CD4-positive, alpha-beta T cell (primary cell): ENCODE measurements at regions not wholly inside any gene's neighbourhood (a gene's known extent, or its start where the extent isn't known, plus 50 kb on each side); places are given as distances from the start of the nearest gene placed in this dataset.

ENCODE experiments used
- ATAC-seq: fragments of 200-7000 bp; cut with Tn5 transposase; one replicate; pipeline ENCODE4 v1.10.0; 2022; ENCODE audit warnings: mild to moderate bottlenecking; ENCODE audit not compliant: poor library complexity
- CTCF ChIA-PET: fragments of 350-600 bp; sonication (Branson Sonifier 250); formaldehyde crosslinking; loops from one replicate; lab custom pipeline; 2021; ENCODE audit warnings: antibody characterized with exemption, inconsistent platforms; lab: Charles Lee
- POLR2A ChIA-PET: fragments of 350-600 bp; sonication (Branson Sonifier 250); formaldehyde crosslinking; loops from one replicate; lab custom pipeline; 2021; ENCODE audit warnings: antibody characterized with exemption, inconsistent platforms; lab: Charles Lee
- DNase-seq, 14 experiments: peaks; one replicate each; pipeline ENCODE4 v3.0.0-alpha.2; 2013 to 2020; ENCODE audit warnings: mixed read lengths in 2 of 14
- H3K27ac ChIP-seq, 2 donors: one replicate each; pipeline versions ENCODE4 v1.5.1 to v1.7.0; 2013; ENCODE audit warnings: low read length in 2 of 2, low read depth in 1 of 2, mild to moderate bottlenecking in 1 of 2
- H3K27me3 ChIP-seq, 2 experiments: 1 replicate in 1 of 2; 2 replicates in 1 of 2; pipeline versions ENCODE4 v1.6.1 to v1.7.0; 2013; ENCODE audit warnings: low read length in 2 of 2, control low read depth in 1 of 2, mild to moderate bottlenecking in 1 of 2, moderate library complexity in 1 of 2; ENCODE audit not compliant: insufficient read depth in 2 of 2, control insufficient read depth in 1 of 2
- H3K36me3 ChIP-seq: one replicate; pipeline ENCODE4 v1.6.1; 2013; ENCODE audit warnings: low read length, control low read depth; ENCODE audit not compliant: insufficient read depth
- H3K4me1 ChIP-seq: one replicate; pipeline ENCODE4 v1.6.1; 2013; ENCODE audit warnings: low read length, control low read depth; ENCODE audit not compliant: insufficient read depth
- H3K4me3 ChIP-seq: one replicate; pipeline ENCODE4 v1.5.1; 2013; ENCODE audit warnings: mild to moderate bottlenecking, low read length, moderate library complexity
- H3K9me3 ChIP-seq, 2 experiments: 1 replicate in 1 of 2; 2 replicates in 1 of 2; pipeline versions ENCODE4 v1.6.1 to v1.7.0; 2013; ENCODE audit warnings: low read length in 2 of 2, mild to moderate bottlenecking in 2 of 2, control low read depth in 1 of 2, moderate library complexity in 1 of 2; ENCODE audit not compliant: control insufficient read depth in 1 of 2, insufficient read depth in 1 of 2
- H3K27ac Mint-ChIP-seq: one replicate; pipeline ENCODE4 v1.8.0; 2020; ENCODE audit warnings: mixed read lengths
- H3K27me3 Mint-ChIP-seq: one replicate; pipeline ENCODE4 v1.8.0; 2021; ENCODE audit warnings: mixed read lengths
- H3K36me3 Mint-ChIP-seq: one replicate; pipeline ENCODE4 v1.8.0; 2021; ENCODE audit warnings: low read depth, mixed read lengths
- H3K4me1 Mint-ChIP-seq: one replicate; pipeline ENCODE4 v1.8.0; 2021; ENCODE audit warnings: low read depth, mixed read lengths
- H3K4me3 Mint-ChIP-seq: one replicate; pipeline ENCODE4 v1.8.0; 2020; ENCODE audit warnings: mild to moderate bottlenecking, mixed read lengths
- H3K9me3 Mint-ChIP-seq: one replicate; pipeline ENCODE4 v1.8.0; 2020; ENCODE audit warnings: mixed read lengths
- intact Hi-C, 2 experiments: fragments of 100-400 bp; cut with DNase I in 1 of 2; cut with micrococcal nuclease in 1 of 2; formaldehyde crosslinking; loops; one replicate each; pipeline versions ENCODE4 v1.15.1 to v1.9.0; 2023 to 2025; cut with DNase I, micrococcal nuclease
- TF ChIP-seq, protein P1 (sequence below): fragments of 200-600 bp; IDR thresholded peaks from one replicate; pipeline ENCODE4 v1.8.0; 2022; ENCODE audit warnings: antibody characterized with exemption, mild to moderate bottlenecking

DNA sequence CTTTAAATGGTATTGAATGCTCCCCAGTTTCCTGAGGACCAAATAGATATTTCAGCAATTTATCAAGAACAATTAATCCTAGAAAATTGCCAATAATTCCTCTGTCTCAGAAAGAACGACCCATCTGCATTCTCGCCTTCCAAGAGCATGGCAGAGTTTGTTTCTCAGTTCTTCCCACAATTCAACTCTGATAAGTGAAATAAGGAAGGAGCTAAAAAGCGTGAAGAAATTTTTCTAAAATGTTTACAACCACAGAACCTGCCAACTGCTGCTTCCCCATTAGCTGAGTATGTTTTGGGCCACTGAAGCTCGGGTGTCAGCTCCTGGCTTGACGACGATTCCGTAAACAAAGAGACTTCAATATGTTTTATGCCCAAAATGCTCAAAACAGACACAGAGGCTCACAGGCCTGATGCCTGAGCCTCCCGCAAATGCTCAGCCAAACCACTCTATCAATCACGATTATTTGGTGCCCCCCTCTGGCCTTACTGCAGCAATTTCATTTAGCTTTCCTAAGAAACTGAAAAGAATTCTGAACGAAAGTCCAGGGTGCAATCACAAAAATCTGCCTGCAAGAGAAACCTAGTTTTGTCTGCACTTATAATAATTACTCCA, 259.2 kb upstream of the CCDC54 start:
- peaks cover 0 to 3% of the 10 kb centered on the region in 2 experiments for H3K9me3 ChIP-seq
- ChIA-PET POLR2A (no interaction called here), CTCF (no interaction called here)
- DNase-seq (peak in 1 of 14 experiments; percentile 1), ATAC-seq (no peak)
- no peaks in the 10 kb centered on the region for H3K27me3 ChIP-seq
- intact Hi-C loops, result no loop called here
- Mint-ChIP-seq H3K9me3 (no peaks in the 10 kb centered on the region), H3K4me3 (no peak overlapping the region), H3K27ac (no peak overlapping the region), H3K27me3 (peaks cover 16% of the 10 kb centered on the region), H3K4me1 (no peaks in the 10 kb centered on the region), H3K36me3 (no peaks in the 10 kb centered on the region)
- H3K4me3 ChIP-seq, result no peak overlapping the region
- H3K4me1 ChIP-seq, result no peaks in the 10 kb centered on the region
- no peak overlapping the region for H3K27ac ChIP-seq
- H3K36me3 ChIP-seq, result no peaks in the 10 kb centered on the region
- TF ChIP-seq, protein P1, sequence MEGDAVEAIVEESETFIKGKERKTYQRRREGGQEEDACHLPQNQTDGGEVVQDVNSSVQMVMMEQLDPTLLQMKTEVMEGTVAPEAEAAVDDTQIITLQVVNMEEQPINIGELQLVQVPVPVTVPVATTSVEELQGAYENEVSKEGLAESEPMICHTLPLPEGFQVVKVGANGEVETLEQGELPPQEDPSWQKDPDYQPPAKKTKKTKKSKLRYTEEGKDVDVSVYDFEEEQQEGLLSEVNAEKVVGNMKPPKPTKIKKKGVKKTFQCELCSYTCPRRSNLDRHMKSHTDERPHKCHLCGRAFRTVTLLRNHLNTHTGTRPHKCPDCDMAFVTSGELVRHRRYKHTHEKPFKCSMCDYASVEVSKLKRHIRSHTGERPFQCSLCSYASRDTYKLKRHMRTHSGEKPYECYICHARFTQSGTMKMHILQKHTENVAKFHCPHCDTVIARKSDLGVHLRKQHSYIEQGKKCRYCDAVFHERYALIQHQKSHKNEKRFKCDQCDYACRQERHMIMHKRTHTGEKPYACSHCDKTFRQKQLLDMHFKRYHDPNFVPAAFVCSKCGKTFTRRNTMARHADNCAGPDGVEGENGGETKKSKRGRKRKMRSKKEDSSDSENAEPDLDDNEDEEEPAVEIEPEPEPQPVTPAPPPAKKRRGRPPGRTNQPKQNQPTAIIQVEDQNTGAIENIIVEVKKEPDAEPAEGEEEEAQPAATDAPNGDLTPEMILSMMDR, result no peak

DNA sequence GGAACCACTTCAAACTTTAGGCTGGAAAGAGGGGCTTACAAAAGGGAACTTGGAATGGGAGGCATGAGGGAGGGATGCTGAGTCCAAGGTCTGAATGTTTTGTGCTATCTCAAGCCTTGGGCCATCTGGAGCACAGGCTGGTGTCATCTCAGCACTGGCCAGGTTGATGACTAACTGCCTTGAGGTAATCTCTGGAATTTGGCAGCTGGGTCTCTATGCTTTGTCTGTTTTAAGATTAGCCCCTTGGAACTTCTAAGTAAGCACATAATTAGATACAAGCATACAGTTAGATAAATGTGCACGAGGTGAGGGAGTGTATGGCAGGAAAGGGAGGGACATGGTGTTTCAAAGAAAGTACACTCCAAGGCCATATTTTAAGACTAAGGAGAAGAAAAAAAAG, 252.4 kb upstream of the CCDC54 start:
- Histone ChIP-seq H3K27me3 (no peaks in the 10 kb centered on the region), H3K4me1 (no peaks in the 10 kb centered on the region), H3K9me3 (no peaks in the 10 kb centered on the region), H3K36me3 (no peaks in the 10 kb centered on the region), H3K4me3 (no peak overlapping the region), H3K27ac (no peak overlapping the region)
- no peaks in the 10 kb centered on the region for H3K36me3 Mint-ChIP-seq
- no peaks in the 10 kb centered on the region for H3K4me1 Mint-ChIP-seq
- CTCF ChIA-PET, result interaction anchor here (1.1 kb wide), 1 partner anchor 11 kb away, joined by 3 read pairs; no protein-coding TSS in a partner anchor
- H3K27ac Mint-ChIP-seq, result no peak overlapping the region
- H3K9me3 Mint-ChIP-seq, result no peaks in the 10 kb centered on the region
- no peak overlapping the region for H3K4me3 Mint-ChIP-seq
- DNase-seq, result no peak
- intact Hi-C loops, result no loop called here
- POLR2A ChIA-PET, result no interaction called here
- no peak for ATAC-seq
- H3K27me3 Mint-ChIP-seq, result peaks cover 5% of the 10 kb centered on the region
- TF ChIP-seq, protein P1, result no peak

DNA sequence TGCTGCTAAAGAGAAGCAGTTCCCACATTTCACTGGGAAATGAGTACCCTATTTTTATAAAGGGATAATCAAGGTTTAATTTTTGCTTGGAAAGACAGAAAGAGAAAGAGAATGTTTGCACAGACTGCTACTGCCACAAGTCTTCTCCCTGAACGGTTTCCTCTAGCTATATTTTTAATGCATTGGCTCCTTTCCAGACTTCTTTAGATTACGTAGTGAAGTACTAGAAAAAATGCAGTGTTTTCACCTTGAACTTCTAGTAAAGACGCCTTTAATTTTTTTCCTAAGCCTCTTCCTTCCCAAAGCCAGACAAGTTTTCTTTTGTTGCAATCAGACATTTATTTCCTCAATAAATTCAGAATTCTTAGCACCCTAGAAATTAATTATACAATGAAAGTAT, 248.3 kb upstream of the CCDC54 start:
- H3K9me3 ChIP-seq, result peaks cover 0 to 5% of the 10 kb centered on the region in 2 experiments
- H3K27ac ChIP-seq, result no peak overlapping the region
- no peak for ATAC-seq
- H3K4me1 ChIP-seq, result no peaks in the 10 kb centered on the region
- no peak overlapping the region for H3K4me3 ChIP-seq
- H3K4me3 Mint-ChIP-seq, result no peak overlapping the region
- CTCF ChIA-PET, result no interaction called here
- DNase-seq, result no peak
- no peaks in the 10 kb centered on the region for H3K9me3 Mint-ChIP-seq
- TF ChIP-seq, protein P1, result no peak
- H3K4me1 Mint-ChIP-seq, result no peaks in the 10 kb centered on the region
- H3K36me3 ChIP-seq, result no peaks in the 10 kb centered on the region
- H3K27me3 Mint-ChIP-seq, result peaks cover 5% of the 10 kb centered on the region
- H3K27ac Mint-ChIP-seq, result no peak overlapping the region
- no peaks in the 10 kb centered on the region for H3K27me3 ChIP-seq
- H3K36me3 Mint-ChIP-seq, result no peaks in the 10 kb centered on the region
- intact Hi-C loops, result no loop called here
- POLR2A ChIA-PET, result no interaction called here
